Activated B cell treated with CpG ODN at 0.5 μM for 24 hours (primary cell): ENCODE measurements at regions not wholly inside any gene's neighbourhood (a gene's known extent, or its start where the extent isn't known, plus 50 kb on each side); places are given as distances from the start of the nearest gene placed in this dataset.

Source experiments
- ATAC-seq: fragments of 200-7000 bp; cut with Tn5 transposase; one replicate; pipeline ENCODE4 v1.10.0; 2021; ENCODE audit warnings: low read depth, mild to moderate bottlenecking, moderate library complexity
- CTCF ChIA-PET: fragments of 350-600 bp; sonication (Branson Sonifier 250); formaldehyde crosslinking; loops from one replicate; lab custom pipeline; 2021; ENCODE audit warnings: antibody characterized with exemption; lab: Charles Lee
- POLR2A ChIA-PET: fragments of 350-600 bp; sonication (Branson Sonifier 250); formaldehyde crosslinking; loops from one replicate; lab custom pipeline; 2021; ENCODE audit warnings: antibody characterized with exemption; lab: Charles Lee
- DNase-seq: peaks from one replicate; pipeline ENCODE4 v3.0.0; 2022
- H3K27ac Mint-ChIP-seq: one replicate; pipeline ENCODE4 v1.8.0; 2020; ENCODE audit warnings: mixed read lengths
- H3K27me3 Mint-ChIP-seq: one replicate; pipeline ENCODE4 v1.8.0; 2021; ENCODE audit warnings: mixed read lengths
- H3K36me3 Mint-ChIP-seq: one replicate; pipeline ENCODE4 v1.8.0; 2021; ENCODE audit warnings: low read depth, mixed read lengths
- H3K4me1 Mint-ChIP-seq: one replicate; pipeline ENCODE4 v1.8.0; 2021; ENCODE audit warnings: mixed read lengths
- H3K4me3 Mint-ChIP-seq: one replicate; pipeline ENCODE4 v1.8.0; 2020; ENCODE audit warnings: mild to moderate bottlenecking, mixed read lengths
- H3K9me3 Mint-ChIP-seq: one replicate; pipeline ENCODE4 v1.8.0; 2020; ENCODE audit warnings: mixed read lengths
- CTCF ChIP-seq: fragments of 200-600 bp; IDR thresholded peaks from one replicate; pipeline ENCODE4 v1.8.0; 2022; ENCODE audit warnings: antibody characterized with exemption, mild to moderate bottlenecking
- intact Hi-C: fragments of 100-400 bp; cut with micrococcal nuclease; formaldehyde crosslinking; loops from one replicate; pipeline ENCODE4 v1.15.1; 2024

- no peak for TF ChIP-seq CTCF
- ChIA-PET CTCF (no interaction called here), POLR2A (no interaction called here)
- no peak for DNase-seq
- Mint-ChIP-seq H3K4me3 (no peak overlapping the region), H3K27me3 (no peaks in the 10 kb centered on the region), H3K9me3 (no peaks in the 10 kb centered on the region), H3K4me1 (no peaks in the 10 kb centered on the region), H3K27ac (no peak overlapping the region), H3K36me3 (no peaks in the 10 kb centered on the region)
- intact Hi-C loops, result no loop called here
- no peak for ATAC-seq
Measured at GRCh38 chr1:184214128-184214527, 162.6 kb downstream of the TSEN15 start.

GRCh38 chr1:184215274-184215925, 163.9 kb downstream of the TSEN15 start:
- CTCF ChIA-PET, result interaction anchor here (1.3 kb wide), 1 partner anchor 9 kb away, joined by 3 read pairs; no protein-coding TSS in a partner anchor
- POLR2A ChIA-PET, result no interaction called here
- TF ChIP-seq CTCF, result no peak
- Mint-ChIP-seq H3K27me3 (no peaks in the 10 kb centered on the region), H3K4me3 (no peak overlapping the region), H3K4me1 (no peaks in the 10 kb centered on the region), H3K36me3 (no peaks in the 10 kb centered on the region), H3K27ac (no peak overlapping the region), H3K9me3 (no peaks in the 10 kb centered on the region)
- intact Hi-C loops, result no loop called here
- no peak for DNase-seq
- no peak for ATAC-seq

- TF ChIP-seq CTCF, result no peak
- POLR2A ChIA-PET, result no interaction called here
- CTCF ChIA-PET, result no interaction called here
- H3K27ac Mint-ChIP-seq, result no peak overlapping the region
- H3K27me3 Mint-ChIP-seq, result no peaks in the 10 kb centered on the region
- ATAC-seq (no peak), DNase-seq (no peak)
- H3K36me3 Mint-ChIP-seq, result no peaks in the 10 kb centered on the region
- H3K4me3 Mint-ChIP-seq, result no peak overlapping the region
- intact Hi-C loops, result no loop called here
- no peaks in the 10 kb centered on the region for H3K9me3 Mint-ChIP-seq
- no peaks in the 10 kb centered on the region for H3K4me1 Mint-ChIP-seq
Measured at GRCh38 chr1:184218458-184219075, 167.0 kb downstream of the TSEN15 start.

- intact Hi-C loops, result no loop called here
- no peak for TF ChIP-seq CTCF
- CTCF ChIA-PET, result no interaction called here
- Mint-ChIP-seq H3K36me3 (no peaks in the 10 kb centered on the region), H3K4me1 (no peaks in the 10 kb centered on the region), H3K9me3 (no peaks in the 10 kb centered on the region), H3K4me3 (no peak overlapping the region), H3K27me3 (no peaks in the 10 kb centered on the region), H3K27ac (no peak overlapping the region)
- ATAC-seq (no peak), DNase-seq (no peak)
- POLR2A ChIA-PET, result no interaction called here
Measured at GRCh38 chr1:184219414-184219813, 167.4 kb upstream of the C1orf21 start.

- ATAC-seq, result no peak
- no peaks in the 10 kb centered on the region for H3K27me3 Mint-ChIP-seq
- H3K4me3 Mint-ChIP-seq, result no peak overlapping the region
- TF ChIP-seq CTCF, result no peak
- no peak overlapping the region for H3K27ac Mint-ChIP-seq
- DNase-seq, result no peak
- H3K4me1 Mint-ChIP-seq, result no peaks in the 10 kb centered on the region
- ChIA-PET CTCF (no interaction called here), POLR2A (no interaction called here)
- H3K36me3 Mint-ChIP-seq, result no peaks in the 10 kb centered on the region
- intact Hi-C loops, result no loop called here
- no peaks in the 10 kb centered on the region for H3K9me3 Mint-ChIP-seq
Measured at GRCh38 chr1:184219883-184220282, 166.9 kb upstream of the C1orf21 start.
